Keratinocyte (primary cell): ENCODE measurements at regions not wholly inside any gene's neighbourhood (a gene's known extent, or its start where the extent isn't known, plus 50 kb on each side); places are given as distances from the start of the nearest gene placed in this dataset.

Experiments used
- CTCF ChIP-seq, 3 experiments: IDR thresholded peaks in 1 of 3; conservative IDR thresholded peaks in 1 of 3; optimal IDR thresholded peaks in 1 of 3; 2 replicates in 2 of 3; 3 replicates in 1 of 3; pipeline versions ENCODE3 to v1.5.1; 2011; ENCODE audit warnings: low read length in 3 of 3, mild to moderate bottlenecking in 3 of 3, moderate library complexity in 2 of 3, control low read depth in 1 of 3, inconsistent platforms in 1 of 3; ENCODE audit not compliant: insufficient read depth in 2 of 3; ENCODE audit errors: extremely low read depth in 1 of 3
- EZH2 ChIP-seq: IDR thresholded peaks from one replicate; pipeline ENCODE4 v1.6.1; 2012; ENCODE audit warnings: inconsistent platforms, mild to moderate bottlenecking, low read length, moderate library complexity

- TF ChIP-seq EZH2 (no peak), CTCF (optimal IDR thresholded peaks at IDR 0.05 in 1 of 3, IDR thresholded peaks at IDR 0.05 in 1 of 3, conservative IDR thresholded peaks at IDR 0.05 in 1 of 3; ENCODE audit: extremely low read depth in 1 of 3, insufficient read depth in 2 of 3, low read length in 3 of 3) (no peak)
Observed at GRCh38 chr2:226223704-226224103, 575.9 kb downstream of the IRS1 start.
